Inferior parietal cortex (tissue), 1 donor: ENCODE measurements at regions not wholly inside any gene's neighbourhood (a gene's known extent, or its start where the extent isn't known, plus 50 kb on each side); places are given as distances from the start of the nearest gene placed in this dataset.
A peak's percentile ranks its signal among the peaks of the same experiment; 100 is the strongest.
"Not testable (repeated sequence)": the region's sequence is repeated elsewhere in the genome, so short reads cannot be mapped to it uniquely, and the experiment has no call there.

Experiments
- DNase-seq: peaks from one replicate; pipeline ENCODE4 v3.0.0-alpha.2; 2016; ENCODE audit errors: extremely low spot score

DNA sequence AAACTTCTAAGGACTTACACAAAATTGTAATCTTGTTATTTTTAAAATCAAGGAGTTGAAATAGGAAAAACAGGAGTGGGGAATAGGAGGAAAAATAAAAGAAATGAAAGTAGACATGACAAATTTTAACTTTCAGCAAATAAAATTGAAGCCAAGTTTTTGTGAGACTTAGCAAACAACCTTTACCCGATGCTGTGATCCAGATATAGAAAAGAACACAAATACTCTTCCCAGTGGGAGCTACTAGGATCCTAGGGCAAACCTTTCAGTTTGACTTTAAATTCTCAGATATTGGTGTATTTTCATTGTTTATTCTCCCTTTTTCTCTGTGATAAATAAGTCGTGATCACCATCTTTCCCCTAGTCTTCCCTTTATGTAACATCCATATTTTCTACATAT is 968.7 kb upstream of the CITED2 start:
- DNase-seq = no peak

DNA sequence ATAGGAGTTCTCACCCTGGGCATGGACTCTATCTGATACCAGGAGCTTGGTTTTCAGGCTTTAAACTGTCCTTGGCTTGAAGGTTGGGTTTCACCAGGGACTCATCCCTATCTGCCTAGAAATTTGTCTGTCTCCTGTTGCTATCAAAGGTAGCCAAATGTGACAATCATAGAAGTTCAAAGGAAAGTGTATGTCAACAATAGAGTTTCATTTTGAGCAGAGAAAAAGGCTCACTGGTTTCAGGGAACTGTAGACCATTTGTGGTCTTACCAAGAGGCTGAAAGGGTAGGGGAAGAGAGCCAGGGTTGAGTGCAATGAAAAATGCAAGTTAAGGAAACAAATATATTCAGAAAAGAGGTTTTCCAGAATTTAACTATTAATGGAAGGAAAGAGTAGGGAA is 966.8 kb upstream of the CITED2 start:
- no peak for DNase-seq

DNA sequence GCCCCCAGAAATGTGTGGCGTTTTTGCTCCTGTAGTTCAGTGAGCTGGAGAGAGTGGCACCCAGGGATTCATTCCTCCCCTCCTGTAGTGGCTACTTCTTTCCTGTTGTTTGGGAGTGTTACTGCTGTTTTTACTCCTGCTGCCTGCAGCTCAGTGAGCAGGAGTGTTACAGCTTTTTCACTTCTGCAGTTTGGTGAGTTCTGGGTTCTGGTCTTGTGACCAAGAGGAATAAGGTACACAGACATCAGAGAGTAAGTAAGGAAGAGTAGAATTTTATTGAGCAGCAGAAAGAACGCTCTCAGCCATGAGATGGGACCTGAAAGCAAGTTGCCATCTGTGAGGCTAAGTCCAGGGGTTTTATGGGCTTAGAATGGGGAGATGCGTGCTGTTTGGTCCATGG is 966.3 kb upstream of the CITED2 start:
- DNase-seq = no peak

GRCh38 chr6:140339084-140339483 is 964.6 kb upstream of the CITED2 start:
- DNase-seq = not testable (repeated sequence)

DNA sequence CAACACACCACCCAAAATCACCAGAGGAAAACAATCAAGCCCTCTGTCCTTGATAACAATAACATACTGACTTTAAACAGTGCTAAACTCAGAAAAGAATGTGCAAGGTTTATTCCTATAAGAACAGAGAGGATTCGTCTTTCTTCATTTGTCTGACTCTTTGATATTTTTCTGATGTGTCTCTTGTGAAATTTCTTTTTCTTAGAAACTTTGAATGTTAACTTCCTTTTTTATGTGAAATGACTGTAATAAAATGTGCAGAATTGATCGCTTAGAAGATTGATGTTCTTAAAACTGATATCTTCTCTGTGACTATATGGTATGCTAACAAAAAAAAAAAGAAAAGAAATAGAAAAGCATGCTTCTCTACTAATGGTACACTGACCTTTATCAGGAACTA is 947.4 kb upstream of the CITED2 start:
- DNase-seq = no peak

DNA sequence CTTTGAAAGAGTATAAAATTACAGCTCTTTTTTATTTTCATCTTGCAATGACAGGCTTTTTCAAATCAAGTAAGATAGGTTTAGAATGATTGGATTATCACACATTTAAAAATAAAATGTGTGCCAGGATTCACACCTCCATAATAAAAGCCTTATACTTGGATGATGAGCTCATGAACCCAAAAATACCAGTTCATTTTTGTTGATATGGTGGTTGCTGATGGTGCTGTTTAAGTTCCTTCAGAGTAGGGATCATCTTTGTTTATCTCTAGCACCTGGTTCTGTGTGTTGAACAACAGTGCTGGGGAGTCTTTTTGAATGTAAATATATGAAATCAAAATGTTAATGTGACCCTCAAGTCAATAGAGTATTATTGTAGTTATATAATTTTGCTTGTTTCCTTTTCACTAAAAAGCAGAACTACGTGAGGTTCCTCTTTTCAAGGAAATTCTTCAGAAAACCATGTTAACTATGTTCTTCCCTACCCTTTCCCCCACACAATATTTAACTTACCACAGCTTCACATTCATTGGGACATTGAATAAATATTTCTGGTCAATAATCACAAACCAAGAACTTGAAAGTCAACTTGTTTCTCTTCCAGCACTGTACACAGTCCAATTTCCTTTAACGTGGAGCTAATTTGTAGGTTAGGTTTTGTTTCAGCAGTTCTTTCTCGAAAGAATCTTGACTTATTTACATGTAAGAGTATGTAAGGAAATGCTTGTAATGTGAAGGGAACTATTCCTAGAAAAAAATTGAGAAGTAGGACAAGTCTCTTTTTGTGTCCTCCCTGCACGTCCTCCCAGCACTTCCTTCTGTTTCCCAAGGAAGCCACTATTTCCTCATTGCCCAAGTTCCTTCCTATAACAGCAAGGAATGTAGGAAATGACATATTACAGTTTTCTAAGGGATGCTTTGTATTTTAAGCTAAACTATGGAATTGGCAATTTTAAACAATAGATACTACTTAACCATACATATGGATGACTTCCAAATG is 945.9 kb upstream of the CITED2 start:
- DNase-seq = peak; percentile 22

DNA sequence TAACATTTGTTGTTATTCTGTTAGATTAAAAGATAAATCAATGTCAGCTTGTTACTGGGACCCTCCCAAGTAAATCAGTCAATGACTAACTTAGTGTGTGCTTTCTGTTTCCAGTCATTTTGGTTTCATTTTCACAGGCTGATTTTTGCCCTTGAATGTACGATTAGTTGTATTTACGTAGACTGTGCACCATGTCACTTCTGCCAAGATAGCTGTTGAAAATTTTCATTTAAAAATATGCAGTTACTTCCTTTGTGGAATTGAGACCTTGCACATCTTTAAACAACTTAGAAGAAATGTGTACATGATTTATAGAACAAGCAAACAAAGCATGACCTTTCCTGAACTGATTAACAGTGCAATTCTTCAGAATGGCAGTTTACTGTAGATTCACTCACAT is 944.8 kb upstream of the CITED2 start:
- no peak for DNase-seq

- no peak for DNase-seq
These were observed 944.0 kb upstream of the CITED2 start for GRCh38 chr6:140318408-140318807.

DNA sequence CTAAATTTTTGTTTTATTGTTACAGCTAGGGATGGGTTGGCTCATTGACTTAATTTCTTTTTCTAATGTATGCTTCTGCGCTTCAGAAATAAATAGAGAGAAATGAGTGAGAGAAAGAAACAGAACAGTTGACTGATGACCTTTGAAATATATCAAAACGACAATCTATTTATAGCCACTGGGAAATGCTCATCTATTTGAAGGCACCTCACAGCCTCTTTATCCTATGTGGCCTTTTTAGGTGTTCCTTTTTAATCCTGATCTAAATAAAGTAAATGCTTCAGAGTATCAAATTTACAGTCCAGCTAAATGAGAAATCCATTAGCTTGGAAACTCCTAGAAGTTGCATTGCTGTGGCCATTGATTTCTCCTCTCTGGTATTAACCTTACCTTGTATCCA is 943.5 kb upstream of the CITED2 start:
- no peak for DNase-seq

DNA sequence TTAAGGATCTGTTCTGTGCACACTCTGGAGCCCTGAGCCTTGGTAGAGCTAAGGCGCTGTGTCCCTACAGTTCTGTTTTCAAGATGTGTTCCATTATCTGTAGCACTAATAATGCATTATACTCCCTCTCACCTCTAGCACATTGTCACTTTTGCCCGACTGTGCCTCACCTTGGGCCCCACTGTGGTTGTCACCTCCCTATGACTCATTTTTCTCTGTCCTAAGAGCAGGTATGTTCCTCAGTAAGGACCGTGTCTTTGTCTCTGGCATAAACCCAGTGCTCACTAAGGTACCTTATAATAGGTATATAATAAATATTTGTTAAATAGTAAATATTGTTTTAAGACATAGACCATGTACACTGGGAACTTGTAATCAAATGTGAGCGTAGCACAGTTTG is 942.5 kb upstream of the CITED2 start:
- DNase-seq = no peak

DNA sequence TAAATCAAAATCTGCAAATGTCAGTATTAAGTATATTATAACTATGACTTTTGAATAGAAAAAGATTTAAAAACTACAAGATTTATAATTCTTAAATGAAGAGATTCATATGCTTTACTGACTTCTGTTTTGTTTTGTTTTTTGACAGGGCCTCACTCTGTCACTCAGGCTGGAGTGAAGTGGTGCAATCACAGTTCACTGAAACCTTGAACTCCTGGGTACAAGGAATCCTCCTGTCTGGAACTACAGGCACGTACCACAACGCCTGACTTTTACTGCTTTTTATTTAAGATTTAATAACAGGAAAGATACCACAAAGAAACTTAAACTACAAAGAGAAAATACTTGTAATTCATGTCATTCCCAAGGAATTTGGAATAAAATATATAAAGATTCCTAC is 940.2 kb upstream of the CITED2 start:
- no peak for DNase-seq

DNA sequence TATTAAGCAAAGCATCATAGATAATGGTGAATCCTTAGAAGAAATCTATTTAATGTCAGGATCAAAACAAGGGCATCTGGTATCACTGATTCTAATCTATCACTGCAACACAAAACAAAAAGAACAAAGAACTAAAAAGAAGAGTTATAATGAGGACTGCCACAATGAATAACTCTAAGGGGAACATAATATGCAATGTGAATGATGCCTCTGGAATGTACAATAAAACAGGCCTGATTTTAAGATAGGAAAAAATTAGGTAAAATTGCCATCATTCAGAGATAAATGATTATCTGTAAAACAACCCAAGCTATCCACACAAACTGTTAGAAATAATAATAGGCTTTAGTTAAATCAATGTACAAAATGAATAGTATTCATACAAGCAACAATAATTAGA is 936.7 kb upstream of the CITED2 start:
- no peak for DNase-seq

GRCh38 chr6:140303218-140303949 is 928.9 kb upstream of the CITED2 start:
- no peak for DNase-seq

DNA sequence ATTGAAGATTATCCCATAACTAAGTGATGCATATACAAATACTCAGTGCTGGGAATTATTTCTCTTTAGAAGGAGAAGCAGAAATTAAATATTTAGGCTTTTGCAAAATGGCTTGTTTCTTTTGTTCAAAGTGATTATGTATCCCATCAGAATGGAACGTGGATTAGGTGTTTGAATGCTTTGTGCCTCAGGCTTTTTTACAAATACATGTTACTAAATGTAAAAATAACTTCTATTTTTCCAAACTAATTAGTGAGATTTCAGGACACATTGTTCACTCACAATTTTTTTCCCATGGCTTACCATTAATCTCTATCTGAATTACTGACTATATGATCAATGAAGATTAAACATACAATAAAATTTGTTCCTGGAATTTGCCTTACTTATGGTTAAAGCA is 925.9 kb upstream of the CITED2 start:
- no peak for DNase-seq

GRCh38 chr6:140289186-140289585 is 914.7 kb upstream of the CITED2 start:
- DNase-seq = no peak

- DNase-seq = no peak
These were observed 911.7 kb upstream of the CITED2 start for GRCh38 chr6:140285998-140286690.

DNA sequence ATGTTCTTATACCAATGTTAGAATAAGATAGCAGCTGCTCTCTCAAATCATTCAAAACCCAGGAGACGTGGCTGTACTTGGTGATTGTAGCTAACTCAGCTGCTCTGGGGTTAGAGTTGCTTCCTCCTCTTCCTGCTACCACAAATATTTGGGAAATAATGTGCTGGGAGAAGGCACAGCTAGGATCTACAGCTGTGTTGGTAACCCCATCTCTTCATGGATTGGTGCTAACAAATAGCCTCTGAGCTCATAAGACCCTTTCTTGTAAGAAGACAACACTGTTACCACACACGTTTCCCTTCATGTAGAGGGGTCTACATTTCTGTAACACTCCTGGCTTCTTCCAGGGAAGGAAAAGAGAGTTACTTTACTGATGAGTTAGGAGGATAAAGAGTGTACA is 911.0 kb upstream of the CITED2 start:
- no peak for DNase-seq

DNA sequence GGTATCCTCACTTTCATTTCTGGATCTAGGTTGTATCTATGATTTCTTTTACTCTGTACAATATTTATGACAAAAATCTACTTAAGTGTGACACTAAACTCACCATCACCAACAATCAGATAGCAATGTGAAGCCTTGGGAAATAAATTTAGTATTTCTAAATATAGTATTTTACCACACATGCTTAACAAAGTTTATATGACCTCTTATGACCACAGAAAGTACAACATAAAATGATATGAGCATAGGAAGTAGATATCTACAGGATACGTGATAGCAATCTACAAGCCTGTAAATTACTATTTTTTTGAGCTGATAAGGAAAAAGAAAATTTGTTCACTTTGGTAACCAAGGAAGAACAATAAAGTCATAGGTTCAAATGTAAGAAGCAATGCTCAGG is 910.4 kb upstream of the CITED2 start:
- no peak for DNase-seq

DNA sequence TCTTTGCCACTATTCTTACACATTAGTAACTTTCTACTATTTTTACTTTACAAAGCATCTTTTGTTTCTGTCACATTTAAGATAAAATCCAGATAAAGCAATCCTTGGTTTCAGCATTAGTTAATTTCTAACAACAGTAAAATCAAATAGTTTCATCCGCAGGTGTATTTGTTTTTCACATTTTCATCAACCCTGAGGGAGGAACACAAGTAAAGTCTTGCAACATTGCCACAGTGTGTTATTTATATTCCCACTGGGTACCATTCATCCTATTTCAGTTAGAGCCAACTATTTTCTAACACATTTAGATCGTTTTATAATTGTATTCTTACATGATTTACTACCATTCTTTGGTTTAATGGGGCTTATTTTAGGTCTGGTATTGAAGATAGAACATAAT is 908.7 kb upstream of the CITED2 start:
- DNase-seq = no peak

- no peak for DNase-seq
These were observed 907.3 kb upstream of the CITED2 start for GRCh38 chr6:140281767-140282166.

DNA sequence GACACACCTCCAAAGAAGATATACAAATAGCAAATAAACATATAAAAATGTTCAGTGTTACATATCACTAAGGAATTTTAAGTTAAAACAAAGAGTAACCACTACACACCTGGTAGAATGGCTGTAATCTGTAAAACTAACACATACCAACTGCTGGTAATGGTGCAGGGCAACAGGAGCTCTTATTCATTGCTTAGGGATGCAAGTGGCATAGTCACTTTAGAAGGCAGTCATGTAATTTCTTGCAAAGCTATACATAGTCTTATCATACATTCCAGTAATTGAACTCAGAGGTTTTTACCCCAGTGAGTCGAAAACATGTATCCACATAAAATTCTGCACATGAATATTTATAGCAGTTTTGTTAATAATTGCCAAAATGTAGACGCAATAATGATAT is 906.8 kb upstream of the CITED2 start:
- DNase-seq = no peak

DNA sequence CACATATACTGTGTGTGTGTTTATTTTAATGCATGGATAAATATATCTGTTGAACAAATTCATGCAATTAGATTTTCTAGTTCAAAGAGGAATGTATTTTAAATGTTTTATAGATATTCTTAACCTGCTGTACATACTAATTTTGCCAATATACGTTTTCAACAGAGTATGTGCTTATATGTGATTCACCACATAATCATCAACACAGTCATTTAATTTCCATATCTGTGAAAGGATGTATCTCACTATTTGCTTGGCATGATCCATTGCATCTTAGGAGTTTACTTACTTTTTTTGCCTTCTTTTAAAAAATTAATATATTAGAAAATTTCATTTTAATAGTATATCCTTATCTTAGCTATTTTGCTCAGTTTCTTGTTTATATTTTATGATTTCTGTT is 902.3 kb upstream of the CITED2 start:
- no peak for DNase-seq
